ENCODE measurements at regions not wholly inside any gene's neighbourhood (a gene's known extent, or its start where the extent isn't known, plus 50 kb on each side); places are given as distances from the start of the nearest gene placed in this dataset.

DNA sequence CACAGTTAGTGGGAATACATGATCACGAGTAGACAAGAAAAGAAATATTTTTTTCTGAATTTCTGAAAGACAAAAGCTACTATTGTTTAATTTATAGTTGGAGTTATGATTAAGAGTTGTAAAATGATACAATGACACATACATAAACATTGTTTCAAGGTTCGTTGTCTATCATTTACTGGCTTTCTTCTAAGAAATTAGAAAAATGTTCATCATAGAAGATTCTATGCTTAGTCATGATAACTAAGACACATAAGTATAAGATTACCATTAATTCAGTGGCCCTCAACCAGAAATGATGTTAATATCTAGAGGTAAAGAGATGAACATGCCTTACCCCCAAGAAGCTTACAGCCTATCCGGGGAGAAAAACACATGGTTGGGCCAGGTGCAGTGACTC is 1832.8 kb upstream of the PRR20A start:
- DNase-seq, result no peak

DNA sequence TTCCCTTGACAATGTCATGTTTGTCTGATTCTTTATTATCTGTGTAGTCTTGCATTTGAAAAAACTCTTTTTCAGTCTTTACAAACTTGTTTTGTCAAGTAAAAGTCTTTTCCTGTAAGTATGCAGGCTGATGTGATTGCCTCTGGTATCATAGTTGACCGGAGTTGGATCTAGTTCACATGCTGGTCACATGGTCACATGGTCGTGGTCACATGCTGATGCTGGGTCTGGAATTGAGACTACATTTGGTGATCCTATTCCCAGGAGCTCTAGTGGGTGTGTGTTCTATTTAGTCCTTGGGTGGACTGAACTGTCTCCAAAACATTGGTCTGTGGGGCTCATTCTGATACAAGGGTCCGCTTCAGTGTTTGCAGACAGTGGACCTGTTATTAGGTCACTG is 1798.8 kb upstream of the PRR20A start:
- DNase-seq, result no peak

DNA sequence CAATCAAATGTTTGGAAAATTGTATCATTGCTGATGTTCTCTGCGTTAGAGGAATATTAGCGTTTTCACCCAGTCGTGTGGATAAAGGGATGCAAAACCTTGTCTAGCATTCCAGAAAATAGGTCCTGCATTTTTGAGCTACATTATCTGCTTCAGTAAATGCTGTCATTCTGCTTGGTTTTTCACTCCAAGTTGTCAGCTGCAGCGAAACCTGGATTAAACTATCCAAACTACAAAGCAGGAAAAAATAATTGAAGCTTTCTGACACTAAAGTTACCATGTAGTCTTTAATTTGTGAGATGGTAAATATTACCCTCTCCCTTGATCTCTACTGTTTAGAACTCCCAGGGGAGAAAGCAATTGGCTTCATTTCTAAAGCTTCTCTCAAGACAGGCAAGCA is 1795.5 kb upstream of the PRR20A start:
- DNase-seq, result no peak

DNA sequence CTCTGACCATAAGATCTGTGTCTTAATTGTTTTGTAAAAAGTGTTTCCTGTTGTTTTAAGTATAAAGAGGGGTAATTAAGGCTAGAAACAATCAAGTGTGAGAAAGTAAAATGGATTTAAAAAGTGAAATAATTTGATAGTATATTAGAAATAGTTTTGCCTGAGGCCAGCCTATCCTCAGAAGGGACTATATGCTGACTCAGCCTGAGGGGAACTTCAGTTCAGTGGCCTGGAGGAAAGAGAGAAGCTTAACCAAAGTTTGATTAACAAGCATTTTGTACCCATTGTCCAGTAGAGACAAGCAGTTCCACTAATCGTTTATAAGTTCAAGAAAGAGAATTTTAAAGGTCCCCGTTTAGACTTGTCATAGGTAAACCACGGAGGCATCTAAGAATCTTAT is 1793.2 kb upstream of the PRR20A start:
- no peak for DNase-seq

DNA sequence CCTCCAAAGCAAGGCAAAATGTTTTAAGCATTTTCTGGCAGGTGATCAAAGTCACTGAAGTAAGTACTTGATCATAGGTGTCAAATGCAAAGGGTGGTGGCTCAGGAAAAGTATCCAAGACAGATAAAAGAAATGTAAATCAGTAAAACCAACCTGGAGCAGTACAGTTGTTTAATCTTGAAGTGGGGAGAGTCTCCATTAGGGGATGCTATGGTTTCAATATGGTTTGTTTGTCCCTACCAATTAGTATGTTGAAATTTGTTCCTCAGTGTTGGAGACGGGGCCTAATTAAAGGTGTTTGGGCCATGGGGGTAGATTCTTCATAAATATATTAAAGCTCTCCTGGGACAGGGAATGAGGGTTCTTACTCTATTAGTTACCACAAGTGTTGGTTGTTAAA is 1781.7 kb upstream of the PRR20A start:
- DNase-seq, result no peak

DNA sequence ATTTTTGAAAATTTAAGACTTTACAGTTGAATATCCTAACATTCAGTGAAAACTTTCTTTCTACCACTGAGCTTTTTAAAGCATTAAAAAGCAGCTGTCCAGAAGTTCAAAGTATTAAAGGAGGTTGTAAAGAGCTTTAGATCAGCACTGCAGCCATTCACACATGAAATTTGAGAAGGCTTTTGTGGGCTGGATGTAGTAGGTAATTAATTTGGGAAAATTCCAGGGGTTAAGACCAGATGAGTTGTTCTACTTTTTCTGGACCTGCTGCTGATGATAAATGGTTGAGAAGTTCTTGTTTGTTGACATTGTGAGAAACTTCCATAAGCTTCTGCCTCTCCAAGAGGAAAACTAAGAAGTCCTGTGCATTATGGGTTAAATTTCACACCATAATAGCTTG is 1779.6 kb upstream of the PRR20A start:
- DNase-seq, result no peak

DNA sequence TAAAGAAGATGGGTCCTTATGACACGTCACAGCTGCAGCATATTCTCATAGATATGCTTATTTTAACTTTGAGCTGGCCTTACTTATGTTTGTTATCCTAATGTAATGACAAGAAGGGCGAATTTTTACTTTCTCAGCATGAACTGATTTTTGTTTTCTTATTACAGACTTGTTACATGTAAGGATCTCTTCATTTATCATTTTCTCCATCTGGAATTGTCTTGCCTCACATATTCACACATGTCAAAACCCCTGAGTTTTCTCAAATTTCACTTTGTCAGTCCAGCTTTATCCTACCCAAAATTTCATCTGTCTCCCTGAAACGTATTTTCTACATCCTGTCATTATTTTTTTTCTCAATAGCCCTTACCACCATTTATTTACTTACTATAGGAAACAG is 1774.0 kb upstream of the PRR20A start:
- DNase-seq, result no peak

DNA sequence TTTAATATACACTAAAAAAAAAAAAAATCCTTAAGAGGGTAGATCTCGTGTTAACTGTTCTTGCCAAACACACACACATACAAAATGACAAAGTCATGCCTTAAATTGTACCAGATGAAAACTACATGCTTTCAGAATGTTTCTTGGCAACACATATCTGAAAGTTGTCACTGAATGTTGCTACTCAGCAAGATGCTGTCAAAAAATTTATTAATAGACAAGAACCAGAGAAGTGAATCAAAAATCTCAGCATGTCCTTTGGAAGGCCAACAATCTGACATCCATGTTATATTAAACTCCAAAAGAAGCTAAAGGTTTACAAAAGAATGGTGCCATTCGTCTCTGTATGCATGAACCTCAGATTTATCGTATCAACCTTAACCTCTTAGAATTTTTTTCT is 1746.2 kb upstream of the PRR20A start:
- DNase-seq, result no peak

DNA sequence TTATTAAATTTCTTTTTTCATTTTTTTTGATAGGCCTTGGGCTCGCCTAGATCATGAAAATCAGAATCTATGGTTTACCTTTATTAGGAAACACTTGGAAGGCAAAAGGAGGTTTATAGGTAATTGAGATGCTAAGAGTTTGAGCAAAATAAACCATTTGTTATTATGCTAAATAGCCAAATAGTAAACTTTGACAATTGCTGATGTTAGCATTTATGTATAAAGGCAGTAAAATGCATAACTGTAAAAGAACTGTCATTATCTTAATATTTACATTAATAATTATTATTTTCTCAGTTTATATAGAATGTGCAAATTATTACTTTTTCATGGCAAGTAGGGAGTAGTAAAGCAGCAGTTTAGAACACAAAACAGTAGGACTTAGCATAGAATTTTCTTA is 1737.8 kb upstream of the PRR20A start:
- DNase-seq, result no peak

DNA sequence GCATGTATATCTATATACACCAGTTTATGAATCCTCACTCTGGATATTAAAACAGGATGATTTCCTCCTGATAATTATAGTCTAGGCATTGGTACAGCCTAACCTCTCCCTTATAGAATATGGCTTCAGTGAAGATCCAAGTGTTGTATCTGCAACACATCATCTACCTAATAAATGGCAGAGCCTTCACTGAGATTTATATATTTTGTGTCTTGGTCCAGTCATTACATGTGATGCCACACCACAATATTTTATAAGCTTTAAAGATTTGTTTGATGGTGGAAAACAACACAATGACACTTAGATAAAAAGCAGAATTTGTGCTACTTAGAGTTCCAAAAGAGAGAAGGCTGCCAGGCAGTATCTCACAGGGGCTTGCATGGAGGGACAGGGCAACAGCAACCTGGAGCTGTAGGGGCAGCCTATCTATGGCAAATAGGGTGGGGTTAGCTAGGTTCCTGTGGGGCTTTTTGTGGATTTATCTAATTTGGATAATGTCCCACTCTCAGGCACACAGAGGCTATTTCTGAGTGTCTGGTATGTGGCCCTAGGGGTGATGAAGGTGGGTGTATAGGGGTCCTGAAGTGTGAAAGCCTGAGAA is 1736.7 kb upstream of the PRR20A start:
- DNase-seq, result no peak

DNA sequence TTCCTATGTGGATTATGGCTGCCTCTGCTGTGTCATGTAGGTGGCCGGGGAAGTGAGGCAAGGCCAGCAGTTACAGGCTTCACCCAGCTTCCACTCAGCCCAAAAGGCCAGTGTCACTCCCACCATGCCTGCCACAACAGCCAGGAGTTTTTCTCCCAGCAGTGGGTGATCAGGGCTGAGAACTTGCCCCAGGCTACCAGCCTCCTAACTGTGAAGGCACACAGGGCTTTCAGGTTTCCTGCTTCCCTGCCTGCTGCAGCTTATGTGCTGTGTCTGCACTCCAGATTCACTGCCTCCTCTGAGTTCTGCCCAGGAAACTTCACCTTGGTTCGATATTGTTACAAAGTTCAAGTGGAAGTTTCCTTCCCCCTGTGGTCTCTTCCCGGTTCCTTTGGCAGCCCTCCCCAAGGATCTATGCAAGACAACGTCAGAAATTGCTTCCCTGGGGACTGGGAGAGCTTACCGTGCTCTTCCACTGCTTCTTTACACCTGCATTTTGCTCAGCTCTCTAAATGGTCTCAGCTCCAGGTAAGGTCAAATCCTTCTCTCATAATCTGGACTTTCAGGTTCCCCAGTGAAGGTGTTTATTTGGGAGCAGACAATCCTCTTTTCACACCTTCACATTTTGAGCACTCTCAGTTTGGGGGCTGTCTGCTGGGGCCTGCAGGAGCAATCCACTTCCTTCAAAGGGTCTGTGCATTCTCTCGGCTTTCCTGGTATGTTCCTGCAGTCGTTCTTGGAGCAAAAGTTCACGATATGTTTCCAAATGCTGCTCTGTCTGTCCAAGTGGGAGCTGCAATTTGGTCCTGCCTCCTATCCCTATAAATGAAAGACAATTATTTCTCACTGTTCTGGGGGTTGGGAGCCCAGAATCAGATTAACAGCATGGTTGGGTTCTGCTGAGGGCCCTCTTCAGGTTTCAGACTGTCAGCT is 1730.1 kb upstream of the PRR20A start:
- no peak for DNase-seq

DNA sequence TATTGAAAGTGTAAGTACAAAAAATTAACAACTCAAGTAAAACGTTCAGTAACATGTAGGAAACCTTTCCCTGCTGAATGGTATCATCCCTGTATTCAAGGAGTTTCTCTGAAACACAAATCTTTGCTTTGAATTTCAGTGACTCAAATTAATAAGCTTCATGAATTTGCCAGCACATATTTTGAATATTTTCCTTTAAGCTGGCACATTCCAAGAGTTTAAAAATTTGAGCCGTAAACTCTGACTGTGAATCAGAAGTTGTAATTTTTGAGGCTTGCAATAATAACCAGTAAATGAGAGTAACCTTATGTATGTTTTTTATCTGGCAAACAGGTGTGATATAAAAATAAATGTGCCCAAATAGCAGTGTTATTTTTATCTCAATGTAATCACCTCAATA is 1722.6 kb upstream of the PRR20A start:
- DNase-seq, result no peak

DNA sequence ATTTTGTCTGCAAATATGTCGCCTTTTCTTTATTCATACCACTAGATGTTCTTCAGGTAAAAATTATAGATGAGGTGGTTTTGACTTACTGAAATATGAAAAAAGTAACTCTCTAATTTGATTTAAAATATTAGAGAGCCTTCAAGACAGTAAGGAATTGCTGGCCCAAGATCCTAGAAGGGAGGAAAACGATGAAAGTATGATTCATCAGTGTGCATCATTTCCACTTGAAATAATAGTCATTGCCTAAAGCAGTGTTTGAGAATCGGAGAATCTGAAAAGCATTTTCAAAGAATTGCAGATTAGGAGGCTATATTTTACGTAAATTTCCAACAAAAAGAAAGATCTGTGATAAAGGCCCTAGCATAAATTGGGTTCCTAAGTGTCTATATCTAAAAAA is 1707.9 kb upstream of the PRR20A start:
- DNase-seq, result no peak

DNA sequence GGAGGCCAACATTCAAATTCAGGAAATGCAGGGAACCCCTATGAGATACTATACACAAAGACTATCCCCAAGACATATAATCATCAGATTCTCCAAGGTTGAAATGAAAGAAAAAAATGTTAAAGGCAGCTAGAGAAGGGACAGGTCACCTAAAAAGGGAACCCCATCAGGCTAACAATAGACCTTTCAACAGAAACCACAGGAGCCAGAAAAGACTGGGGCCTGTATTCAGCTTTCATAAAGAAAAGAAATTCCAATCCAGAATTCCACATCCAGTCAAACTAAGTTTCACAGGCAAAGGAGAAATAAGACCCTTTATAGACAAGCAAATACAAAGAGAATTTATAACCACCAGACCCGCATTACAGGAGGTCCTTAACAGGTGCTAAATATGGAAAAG is 1703.6 kb upstream of the PRR20A start:
- DNase-seq, result no peak

DNA sequence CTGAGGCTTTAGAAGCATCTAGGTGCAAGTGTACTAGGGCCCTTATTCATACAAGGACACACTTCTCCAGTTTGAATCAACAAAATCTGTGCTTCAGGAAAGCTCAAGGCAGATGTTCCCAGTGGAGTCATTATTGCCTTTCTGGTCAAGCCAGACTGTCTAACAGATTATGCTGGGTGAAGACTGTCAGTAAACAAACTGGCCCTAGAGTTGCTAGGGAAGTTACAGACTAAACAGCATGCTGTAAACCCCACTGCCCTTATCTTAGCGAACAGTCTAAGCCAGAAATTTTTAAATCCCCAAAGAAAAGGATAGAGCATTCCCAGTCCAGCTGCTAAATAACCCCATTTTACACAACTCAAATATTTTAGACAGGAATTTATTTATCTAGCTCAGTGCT is 1701.3 kb upstream of the PRR20A start:
- no peak for DNase-seq

DNA sequence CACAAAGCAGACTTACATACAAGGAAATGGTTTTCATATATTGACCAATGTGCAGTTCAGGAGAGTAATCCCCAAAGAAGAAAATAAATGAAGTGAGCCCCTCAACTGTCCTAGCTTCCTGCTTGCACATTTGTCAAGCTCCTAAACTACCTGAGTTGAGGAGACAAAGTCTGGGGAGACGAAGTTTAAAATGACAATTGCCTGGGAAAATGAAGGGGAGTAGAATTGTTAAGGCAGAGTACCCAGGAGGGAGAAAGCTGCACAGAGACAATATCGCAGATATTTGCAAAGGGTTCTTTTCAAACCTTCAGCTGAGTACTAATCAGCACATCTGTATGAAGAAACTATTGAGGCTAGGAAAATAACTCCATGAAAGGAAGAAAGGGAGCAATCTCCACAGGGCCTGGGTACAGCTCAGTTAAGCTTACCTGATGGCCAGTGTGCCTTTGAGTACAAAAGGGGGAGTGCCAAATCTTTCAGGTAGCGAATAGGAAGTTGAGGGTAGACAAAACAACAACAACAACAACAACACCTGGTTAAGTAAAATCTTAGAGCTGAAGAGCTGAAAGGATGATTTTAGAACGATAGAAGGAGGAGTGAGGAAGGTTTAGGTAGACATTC is 1700.1 kb upstream of the PRR20A start:
- DNase-seq, result no peak

DNA sequence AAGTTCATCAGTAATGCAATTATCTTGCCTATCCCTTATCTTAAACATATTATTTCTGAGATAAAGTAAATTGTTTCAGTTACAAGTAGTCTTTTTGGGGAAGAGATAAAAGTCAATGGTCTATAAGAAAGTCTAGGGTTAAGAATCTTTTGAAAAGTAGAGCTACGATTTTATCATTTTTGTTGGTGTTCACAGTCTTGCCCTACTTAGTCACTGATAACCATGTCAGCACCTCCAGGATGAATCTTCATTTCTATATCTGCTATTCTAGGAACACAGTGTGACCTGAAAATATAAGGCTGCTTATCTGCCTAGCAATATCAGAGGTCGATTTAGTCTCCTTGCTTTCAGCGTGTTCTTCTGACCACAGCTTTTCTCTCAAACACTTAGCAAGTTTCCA is 1676.5 kb upstream of the PRR20A start:
- no peak for DNase-seq

DNA sequence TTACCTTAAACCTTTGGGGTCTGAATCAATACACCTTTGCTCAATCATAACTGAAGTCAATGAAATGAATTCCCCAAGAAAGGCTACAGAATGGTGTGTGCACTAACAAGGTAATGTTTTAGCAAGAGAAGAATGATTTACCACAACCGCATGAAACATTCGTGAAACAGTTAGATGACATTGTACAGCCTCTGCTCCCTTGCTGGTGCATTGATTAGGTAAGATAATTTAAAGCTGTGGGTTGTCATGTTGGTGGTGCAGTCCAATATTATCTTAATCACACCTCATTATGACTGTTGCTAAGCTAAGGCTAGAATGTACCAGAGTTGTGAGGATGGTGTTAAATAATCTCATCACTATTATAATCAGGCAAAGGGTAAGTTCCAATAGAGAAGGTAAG is 1673.2 kb upstream of the PRR20A start:
- no peak for DNase-seq

DNA sequence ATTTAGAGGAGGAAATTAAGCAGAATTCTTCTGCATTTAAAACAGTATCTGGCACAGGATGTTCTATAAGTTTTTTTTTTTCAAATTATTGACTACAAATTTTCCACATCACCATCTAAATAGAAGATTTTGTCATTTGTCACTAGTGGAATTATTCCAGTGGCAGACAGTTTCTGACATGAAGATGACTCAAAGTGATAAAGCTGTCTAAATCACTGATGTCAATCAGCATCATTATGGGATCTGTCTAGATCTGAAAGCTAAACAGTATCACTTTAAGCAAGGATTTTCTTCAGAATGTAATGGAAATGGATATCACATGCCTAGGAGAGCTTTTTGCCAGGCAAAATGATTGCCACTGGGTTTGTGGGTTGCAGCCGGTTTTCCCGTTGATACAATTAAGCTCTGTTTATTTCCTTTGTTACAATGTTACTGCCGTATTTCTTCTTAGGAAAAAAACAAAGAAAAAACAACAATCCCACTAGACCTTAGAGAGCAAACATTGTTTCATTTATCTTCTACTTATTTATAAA is 1657.0 kb upstream of the PRR20A start:
- no peak for DNase-seq

DNA sequence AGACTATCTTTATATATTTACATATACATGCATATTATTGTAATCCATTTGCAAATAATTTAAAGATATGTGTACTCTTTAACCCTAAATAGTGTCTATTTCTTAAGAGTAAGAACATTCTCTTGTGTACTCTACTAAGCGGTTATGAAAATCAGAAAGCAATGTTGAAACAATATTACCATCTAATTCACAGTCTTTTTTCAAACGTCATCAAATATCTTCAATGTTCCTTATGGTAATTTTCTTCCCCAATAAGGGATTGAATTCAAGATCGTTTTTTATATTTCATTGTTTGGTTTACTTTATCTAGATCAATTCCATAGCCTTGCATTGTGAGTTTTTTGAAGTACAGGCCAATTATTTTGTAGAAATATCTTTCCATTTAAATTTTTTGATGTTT is 1647.4 kb upstream of the PRR20A start:
- DNase-seq, result no peak

DNA sequence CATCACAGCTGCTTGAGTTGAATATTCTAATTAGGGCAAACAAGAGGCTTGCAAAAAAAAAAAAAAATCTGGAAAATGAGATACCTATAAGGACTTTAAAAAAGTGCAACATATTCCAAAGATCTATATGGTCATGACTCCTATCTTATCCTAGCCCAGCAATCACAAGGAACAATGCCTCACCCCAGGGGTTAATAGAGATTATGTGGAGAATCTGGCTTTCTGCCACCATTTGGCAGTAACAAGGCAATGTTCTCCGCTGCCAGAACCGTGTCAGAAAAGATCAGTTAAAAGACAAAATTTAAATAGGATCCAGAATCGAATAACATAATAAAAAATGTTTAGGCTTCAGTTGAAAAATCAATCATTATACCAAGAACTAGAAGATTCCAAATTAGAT is 1643.2 kb upstream of the PRR20A start:
- DNase-seq, result no peak

DNA sequence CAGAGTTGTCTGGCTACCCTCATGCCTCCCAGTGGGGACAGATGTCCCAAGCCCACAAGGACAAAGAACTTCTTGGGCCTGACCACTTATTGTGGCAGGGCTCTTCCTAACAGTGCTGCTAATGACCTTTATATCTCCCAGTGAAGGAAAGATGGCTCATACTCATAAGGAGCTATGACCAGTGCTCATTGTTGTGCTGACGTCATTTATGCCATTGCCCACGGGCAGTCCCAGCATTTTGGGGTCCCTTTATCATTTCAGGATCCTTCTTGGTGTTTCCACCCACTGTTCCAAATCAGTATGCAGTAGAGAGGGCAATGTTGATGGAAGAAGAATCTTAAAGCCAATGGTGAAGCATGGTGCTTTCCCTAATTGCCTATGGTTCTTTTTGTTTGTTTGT is 1640.0 kb upstream of the PRR20A start:
- no peak for DNase-seq

DNA sequence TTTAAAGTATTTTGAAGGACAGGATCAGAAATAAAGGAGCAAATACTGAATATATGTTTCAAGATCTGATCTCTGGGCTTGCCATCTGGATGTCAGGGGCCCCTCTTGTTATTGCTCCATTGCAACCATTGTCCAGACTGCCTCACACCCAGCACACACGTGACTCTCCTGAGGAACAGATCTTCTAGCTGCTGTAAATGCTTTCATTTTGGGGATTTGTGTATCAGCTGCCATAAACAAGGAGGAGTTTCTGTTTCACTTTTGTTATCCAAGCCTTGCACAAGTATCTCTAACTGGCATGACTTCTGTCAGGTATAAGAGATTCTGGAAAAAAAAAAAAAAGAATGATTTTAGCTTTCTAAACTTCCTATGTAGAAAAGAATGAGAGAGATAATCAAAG is 1624.1 kb upstream of the PRR20A start:
- no peak for DNase-seq

DNA sequence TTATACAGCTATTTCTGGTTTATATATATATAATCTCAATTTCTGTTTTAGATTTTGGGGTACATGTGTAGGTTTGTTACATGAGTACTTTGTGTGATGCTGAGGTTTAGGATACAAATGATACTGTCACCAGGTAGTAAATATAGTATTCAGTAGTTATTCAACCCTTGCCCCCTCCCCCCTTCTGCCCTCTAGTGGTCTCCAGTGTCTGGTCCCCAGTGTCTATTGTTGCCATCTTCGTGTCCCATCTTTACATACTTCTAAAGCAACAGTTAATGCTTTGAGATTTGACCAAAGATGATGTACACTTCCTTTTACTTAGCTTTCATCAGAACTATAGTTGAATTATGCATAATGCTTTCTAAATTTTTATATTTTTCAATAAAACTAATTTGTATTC is 1623.4 kb upstream of the PRR20A start:
- DNase-seq, result no peak

Measured in NCI-H1930 (cell line).